Left lung (tissue), 4 donors: ENCODE measurements at regions not wholly inside any gene's neighbourhood (a gene's known extent, or its start where the extent isn't known, plus 50 kb on each side); places are given as distances from the start of the nearest gene placed in this dataset.
"Not testable (repeated sequence)": the region's sequence is repeated elsewhere in the genome, so short reads cannot be mapped to it uniquely, and the experiment has no call there.

Experiments used
- ATAC-seq: fragments of 200-7000 bp; cut with Tn5 transposase; one replicate; pipeline ENCODE4 v1.9.1; 2020; ENCODE audit warnings: moderate library complexity
- DNase-seq, 4 donors: peaks; one replicate each; pipeline ENCODE4 v3.0.0-alpha.2; 2013 to 2020
- H3K27ac ChIP-seq, 2 donors: fragments of 200-600 bp; sonication (generic) in 1 of 2; one replicate each; pipeline versions ENCODE4 v1.5.0 to v1.8.0; 2020 to 2021
- H3K27me3 ChIP-seq, 2 donors: fragments of 200-600 bp; sonication (generic) in 1 of 2; one replicate each; pipeline versions ENCODE4 v1.5.0 to v1.8.0; 2020 to 2021
- H3K36me3 ChIP-seq, 2 donors: fragments of 200-600 bp; sonication (generic) in 1 of 2; one replicate each; pipeline versions ENCODE4 v1.5.0 to v1.8.0; 2020 to 2021
- H3K4me1 ChIP-seq, 2 donors: fragments of 200-600 bp; one replicate each; pipeline ENCODE4 v1.8.0; 2021
- H3K4me3 ChIP-seq, 2 donors: fragments of 200-600 bp; sonication (generic) in 1 of 2; one replicate each; pipeline versions ENCODE4 v1.5.0 to v1.8.0; 2020 to 2021; ENCODE audit warnings: mild to moderate bottlenecking in 1 of 2
- H3K9me3 ChIP-seq, 2 donors: fragments of 200-600 bp; sonication (generic) in 1 of 2; one replicate each; pipeline versions ENCODE4 v1.5.0 to v1.8.0; 2020 to 2021
- intact Hi-C, 2 donors: fragments of 100-400 bp; cut with DNase I; formaldehyde crosslinking; loops; one replicate each; pipeline versions ENCODE4 v1.11.2 to v1.14.2; 2022
- TF ChIP-seq, protein P1 (sequence below), 2 donors: fragments of 200-600 bp; sonication (generic) in 1 of 2; IDR thresholded peaks; one replicate each; pipeline versions ENCODE4 v1.5.0 to v1.8.0; 2021; ENCODE audit warnings: antibody characterized with exemption in 2 of 2
- donor health status: DM: no; HTN: yes; CAD: no.
- donor health status: DM: no; HTN: no; CAD: no.

DNA sequence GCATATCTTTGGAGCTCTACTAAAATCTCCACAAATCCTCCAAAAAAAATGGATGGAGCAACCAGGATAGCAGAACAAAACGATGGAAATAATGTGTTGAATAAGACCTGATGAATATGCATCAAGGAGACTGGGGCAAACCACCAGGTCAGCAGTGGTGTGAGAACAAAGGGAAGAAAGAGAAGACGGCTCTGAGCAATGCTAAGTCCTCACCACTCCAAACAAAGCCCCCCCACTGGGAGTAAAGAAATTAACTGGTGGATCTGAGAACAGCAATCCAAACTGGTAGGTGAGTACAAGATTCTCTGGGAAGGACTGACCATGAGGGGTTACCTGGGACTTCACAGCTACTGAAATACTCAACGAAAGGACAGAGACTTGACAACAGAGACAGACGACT is 977.3 kb downstream of the TBL1XR1 start:
- Histone ChIP-seq H3K4me3 (no peak overlapping the region), H3K36me3 (no peaks in the 10 kb centered on the region), H3K27me3 (no peaks in the 10 kb centered on the region), H3K27ac (no peak overlapping the region), H3K4me1 (no peaks in the 10 kb centered on the region), H3K9me3 (peaks cover 0 to 2% of the 10 kb centered on the region in 2 donors)
- TF ChIP-seq, protein P1, sequence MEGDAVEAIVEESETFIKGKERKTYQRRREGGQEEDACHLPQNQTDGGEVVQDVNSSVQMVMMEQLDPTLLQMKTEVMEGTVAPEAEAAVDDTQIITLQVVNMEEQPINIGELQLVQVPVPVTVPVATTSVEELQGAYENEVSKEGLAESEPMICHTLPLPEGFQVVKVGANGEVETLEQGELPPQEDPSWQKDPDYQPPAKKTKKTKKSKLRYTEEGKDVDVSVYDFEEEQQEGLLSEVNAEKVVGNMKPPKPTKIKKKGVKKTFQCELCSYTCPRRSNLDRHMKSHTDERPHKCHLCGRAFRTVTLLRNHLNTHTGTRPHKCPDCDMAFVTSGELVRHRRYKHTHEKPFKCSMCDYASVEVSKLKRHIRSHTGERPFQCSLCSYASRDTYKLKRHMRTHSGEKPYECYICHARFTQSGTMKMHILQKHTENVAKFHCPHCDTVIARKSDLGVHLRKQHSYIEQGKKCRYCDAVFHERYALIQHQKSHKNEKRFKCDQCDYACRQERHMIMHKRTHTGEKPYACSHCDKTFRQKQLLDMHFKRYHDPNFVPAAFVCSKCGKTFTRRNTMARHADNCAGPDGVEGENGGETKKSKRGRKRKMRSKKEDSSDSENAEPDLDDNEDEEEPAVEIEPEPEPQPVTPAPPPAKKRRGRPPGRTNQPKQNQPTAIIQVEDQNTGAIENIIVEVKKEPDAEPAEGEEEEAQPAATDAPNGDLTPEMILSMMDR (IDR thresholded peaks at IDR 0.05) = no peak
- ATAC-seq = no peak
- no peak for DNase-seq
- intact Hi-C loops = no loop called here

DNA sequence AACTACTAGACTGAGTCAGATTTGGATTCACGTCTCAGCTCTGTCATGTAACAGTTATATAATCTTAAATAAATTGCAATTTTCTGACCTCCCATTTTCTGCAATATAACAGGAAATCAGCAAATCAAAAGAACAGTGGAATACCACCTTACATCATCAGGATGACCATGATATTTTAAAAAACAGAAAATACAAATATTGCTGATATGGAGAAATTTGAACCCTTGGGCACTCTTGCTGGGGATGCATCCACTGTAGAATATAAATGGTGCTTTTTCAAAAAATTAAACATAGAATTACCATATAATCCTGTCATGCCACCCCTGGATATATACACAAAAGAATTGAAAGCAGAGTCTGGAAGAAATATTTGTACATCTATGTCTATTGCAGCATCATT is 982.5 kb downstream of the TBL1XR1 start:
- Histone ChIP-seq H3K36me3 (peaks cover 0 to 3% of the 10 kb centered on the region in 2 donors), H3K4me3 (no peak overlapping the region), H3K9me3 (peaks cover 0 to 7% of the 10 kb centered on the region in 2 donors), H3K4me1 (no peaks in the 10 kb centered on the region), H3K27ac (no peak overlapping the region), H3K27me3 (no peaks in the 10 kb centered on the region)
- no peak for ATAC-seq
- TF ChIP-seq, protein P1 (IDR thresholded peaks at IDR 0.05) = no peak
- intact Hi-C loops = no loop called here
- DNase-seq = no peak

DNA sequence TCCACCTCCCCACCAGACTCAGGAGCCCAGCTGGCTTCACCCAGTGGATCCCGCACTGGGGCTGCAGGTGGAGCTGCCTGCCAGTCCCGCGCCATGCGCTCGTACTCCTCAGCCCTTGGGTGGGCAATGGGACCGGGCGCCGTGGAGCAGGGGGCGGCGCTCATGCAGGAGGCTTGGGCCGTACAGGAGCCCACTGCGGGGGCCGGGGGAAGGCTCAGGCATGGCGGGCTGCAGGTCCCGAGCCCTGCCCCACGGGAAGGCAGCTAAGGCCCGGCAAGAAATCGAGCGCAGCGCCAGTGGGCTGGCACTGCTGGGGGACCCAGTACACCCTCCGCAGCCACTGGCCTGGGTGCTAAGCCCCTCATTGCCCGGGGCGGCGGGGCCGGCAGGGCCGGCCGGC is 984.0 kb downstream of the TBL1XR1 start:
- H3K27ac ChIP-seq, H3K4me1 ChIP-seq, H3K9me3 ChIP-seq, H3K27me3 ChIP-seq, H3K36me3 ChIP-seq, intact Hi-C loops, H3K4me3 ChIP-seq, ATAC-seq: not testable (repeated sequence)
- DNase-seq = peak in 1 of 4 donors; percentile 69

DNA sequence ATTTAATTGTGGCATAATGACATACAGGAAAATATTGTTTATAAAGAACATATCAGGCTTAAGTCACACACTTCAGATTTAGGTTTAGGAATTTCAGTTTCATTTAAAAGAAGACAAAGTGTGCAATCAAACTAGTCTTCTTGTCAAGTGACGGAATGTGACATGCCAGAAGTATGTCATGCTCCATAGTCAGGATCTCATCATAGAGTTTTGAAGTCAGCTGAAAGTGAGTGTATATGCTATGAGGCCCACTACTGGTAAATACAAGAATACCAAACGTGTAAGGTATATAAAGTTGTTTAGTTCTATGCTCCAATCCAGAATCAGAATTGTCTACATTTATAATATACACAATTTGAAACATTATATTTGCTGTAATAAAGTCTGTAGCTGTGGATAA is 988.4 kb downstream of the TBL1XR1 start:
- H3K4me3 ChIP-seq = no peak overlapping the region
- no peak for DNase-seq
- peaks cover 0 to 3% of the 10 kb centered on the region in 2 donors for H3K36me3 ChIP-seq
- H3K4me1 ChIP-seq = no peaks in the 10 kb centered on the region
- no peaks in the 10 kb centered on the region for H3K27me3 ChIP-seq
- ATAC-seq = no peak
- TF ChIP-seq, protein P1 (IDR thresholded peaks at IDR 0.05) = no peak
- intact Hi-C loops = no loop called here
- H3K9me3 ChIP-seq = peaks cover 0 to 4% of the 10 kb centered on the region in 2 donors
- no peak overlapping the region for H3K27ac ChIP-seq

DNA sequence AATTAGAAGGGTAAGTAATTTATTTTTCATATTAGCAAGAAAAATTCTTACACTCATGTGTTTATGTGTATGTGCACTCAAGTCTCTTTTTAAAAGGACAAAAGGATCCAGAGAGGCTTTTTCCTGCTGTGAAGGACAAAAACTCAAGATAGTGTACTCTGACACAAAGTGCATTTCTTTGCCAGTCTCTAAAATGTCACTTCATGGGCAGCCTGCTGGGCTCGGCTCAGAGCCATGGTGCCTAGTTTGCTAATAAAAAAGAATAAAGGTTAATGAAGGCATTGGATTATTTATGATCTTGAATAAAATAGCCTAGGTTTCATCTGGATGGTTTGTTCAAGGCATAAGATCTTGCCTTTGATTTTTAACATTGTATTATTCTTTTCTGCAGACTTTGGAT is 989.0 kb downstream of the TBL1XR1 start:
- Histone ChIP-seq H3K36me3 (peaks cover 0 to 3% of the 10 kb centered on the region in 2 donors), H3K9me3 (peaks cover 0 to 3% of the 10 kb centered on the region in 2 donors), H3K27me3 (no peaks in the 10 kb centered on the region), H3K4me1 (no peaks in the 10 kb centered on the region), H3K4me3 (no peak overlapping the region), H3K27ac (no peak overlapping the region)
- DNase-seq = no peak
- TF ChIP-seq, protein P1 (IDR thresholded peaks at IDR 0.05) = no peak
- no peak for ATAC-seq
- intact Hi-C loops = no loop called here

DNA sequence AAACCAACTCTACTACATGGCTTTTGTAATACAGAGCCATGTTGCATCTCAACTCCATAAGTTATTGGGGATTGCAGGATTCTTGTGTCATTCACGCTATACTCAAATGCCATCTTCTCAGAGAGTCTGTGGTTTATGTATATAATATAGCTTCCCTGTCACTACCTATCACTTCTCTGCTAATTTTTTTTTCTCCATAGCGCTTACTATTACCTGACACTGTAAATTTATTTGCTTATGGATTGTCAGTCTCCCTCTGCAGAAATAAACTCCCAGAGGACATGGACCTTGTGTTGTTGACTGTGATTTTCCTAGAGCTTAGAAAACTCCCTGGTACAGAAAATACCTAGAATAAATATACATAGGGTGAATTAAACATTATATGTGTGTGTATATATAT is 990.5 kb downstream of the TBL1XR1 start:
- no peaks in the 10 kb centered on the region for H3K4me1 ChIP-seq
- ATAC-seq (no peak), DNase-seq (no peak)
- no peak overlapping the region for H3K27ac ChIP-seq
- intact Hi-C loops = no loop called here
- peaks cover 0 to 3% of the 10 kb centered on the region in 2 donors for H3K36me3 ChIP-seq
- TF ChIP-seq, protein P1 (IDR thresholded peaks at IDR 0.05) = no peak
- peaks cover 0 to 4% of the 10 kb centered on the region in 2 donors for H3K9me3 ChIP-seq
- H3K4me3 ChIP-seq = no peak overlapping the region
- H3K27me3 ChIP-seq = no peaks in the 10 kb centered on the region
